HG03135 (cell line): ENCODE measurements at regions not wholly inside any gene's neighbourhood (a gene's known extent, or its start where the extent isn't known, plus 50 kb on each side); places are given as distances from the start of the nearest gene placed in this dataset.
"Not testable (repeated sequence)": the region's sequence is repeated elsewhere in the genome, so short reads cannot be mapped to it uniquely, and the experiment has no call there.

ENCODE experiments used
- ATAC-seq: cut with Tn5 transposase; IDR thresholded peaks from one replicate; pipeline ENCODE4 v1.9.1; 2021; ENCODE audit warnings: mild to moderate bottlenecking, moderate library complexity; ENCODE audit not compliant: unreplicated experiment

DNA sequence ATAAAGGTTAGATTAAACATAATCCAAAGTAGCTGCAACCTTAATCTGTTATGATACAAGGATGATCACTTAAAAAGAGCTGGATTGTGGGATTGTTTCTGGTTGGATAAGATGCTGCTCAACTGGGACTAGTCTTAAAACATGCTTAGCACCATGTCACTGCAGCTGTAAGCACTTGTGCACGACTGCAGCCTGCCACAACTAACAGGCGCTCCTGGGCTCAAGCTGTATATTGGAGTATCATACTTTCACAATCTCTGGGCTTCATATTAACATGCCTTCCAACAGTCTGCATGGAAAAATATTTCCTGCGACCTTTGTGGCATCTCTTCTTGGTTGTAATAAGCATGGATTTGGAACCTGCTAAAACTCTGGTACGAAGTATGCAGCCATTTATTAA lies 493.0 kb upstream of the PITX2 start:
- no peak for ATAC-seq

DNA sequence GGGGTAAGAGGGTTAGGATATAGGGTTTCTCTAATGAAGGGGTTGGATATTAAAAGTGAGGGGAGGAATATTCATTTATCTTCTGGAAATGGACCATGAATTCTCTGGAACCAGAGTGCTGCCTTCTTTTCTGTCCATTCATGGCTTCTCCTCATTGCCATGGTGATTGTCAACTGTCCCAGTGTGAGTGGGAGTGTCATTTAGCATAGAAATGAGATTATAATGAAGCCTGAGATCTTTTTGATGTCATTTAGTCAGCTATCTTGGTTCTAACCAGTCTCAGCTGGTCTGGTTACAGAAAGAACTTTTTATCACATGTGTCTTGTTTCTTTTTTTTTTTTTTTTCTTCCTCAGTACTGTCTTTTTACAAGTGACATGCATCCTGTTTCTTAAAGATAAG lies 497.3 kb upstream of the PITX2 start:
- no peak for ATAC-seq

DNA sequence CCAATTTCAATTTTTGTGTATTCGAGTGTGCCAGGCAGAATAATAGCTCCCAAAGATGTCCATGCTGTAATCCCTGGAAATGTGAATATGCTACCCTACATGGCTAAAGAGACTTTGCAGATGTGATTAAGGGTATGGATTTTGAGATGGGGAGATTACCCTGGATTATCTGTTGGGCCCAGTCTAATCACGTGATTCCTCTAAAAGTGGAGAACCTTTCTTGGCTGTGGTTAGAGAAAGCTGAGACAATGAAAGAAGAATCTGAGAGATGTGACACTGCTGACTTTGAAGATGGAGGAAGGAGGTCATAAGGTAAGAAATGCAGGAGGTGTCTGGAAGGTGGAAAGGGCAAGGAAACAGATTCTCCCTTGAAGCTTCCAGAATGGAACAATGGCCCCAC lies 503.5 kb upstream of the PITX2 start:
- no peak for ATAC-seq

DNA sequence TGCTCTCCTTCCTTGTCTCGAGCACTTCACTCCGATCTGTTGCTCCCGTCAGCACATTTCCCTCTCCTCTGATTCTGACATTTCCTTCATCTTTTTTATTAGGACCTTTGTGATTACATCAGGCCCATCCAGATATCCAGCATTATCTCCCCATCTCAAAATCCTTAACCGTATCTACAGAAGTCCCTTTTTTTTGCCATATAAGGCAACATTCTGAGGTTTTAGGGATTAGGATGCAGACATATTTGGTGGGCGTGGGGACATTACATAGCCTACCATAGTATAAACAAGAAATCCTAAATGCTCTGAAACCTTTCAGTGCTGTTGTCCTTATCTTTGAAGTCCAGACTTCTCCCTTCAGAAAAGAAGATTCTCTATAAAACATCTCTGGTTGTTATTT lies 505.0 kb upstream of the PITX2 start:
- ATAC-seq, result no peak

DNA sequence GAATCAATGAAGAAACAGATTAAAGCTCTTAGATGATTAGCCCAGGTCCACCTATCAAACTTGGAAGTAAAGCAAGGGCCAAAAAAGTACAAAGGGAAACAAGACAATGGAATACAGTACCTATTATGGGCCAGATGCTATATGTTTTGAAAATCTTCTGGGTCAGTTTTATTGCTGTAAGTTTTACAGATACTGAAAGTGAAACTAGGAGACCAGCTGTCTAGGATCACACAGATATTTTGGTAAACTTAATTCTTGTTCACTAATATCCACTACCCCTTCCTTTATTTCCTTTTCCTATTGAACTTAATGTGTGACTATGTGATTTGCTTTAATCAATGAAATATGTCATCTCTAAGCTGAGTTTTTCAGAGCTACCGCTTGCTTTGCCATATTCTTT lies 505.4 kb upstream of the PITX2 start:
- no peak for ATAC-seq

DNA sequence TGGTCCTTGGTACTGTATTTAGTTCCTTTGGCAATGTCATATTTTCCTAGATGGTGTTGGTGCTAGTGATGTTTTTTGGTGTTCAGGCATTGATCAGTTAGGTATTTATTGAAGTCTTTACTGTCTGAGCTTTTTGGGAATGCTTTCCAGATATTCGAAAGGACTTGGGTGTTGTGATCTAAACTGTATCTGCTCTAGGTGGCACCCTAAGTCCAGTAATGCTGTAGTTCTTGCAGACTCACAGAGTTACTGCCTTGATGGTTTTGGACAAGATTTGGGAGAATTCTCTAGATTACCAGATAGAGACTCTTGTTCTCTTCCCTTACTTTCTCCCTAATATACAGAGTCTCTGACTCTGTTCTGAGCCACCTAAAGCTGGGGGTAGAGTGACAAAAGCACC lies 513.6 kb upstream of the PITX2 start:
- ATAC-seq, result no peak

DNA sequence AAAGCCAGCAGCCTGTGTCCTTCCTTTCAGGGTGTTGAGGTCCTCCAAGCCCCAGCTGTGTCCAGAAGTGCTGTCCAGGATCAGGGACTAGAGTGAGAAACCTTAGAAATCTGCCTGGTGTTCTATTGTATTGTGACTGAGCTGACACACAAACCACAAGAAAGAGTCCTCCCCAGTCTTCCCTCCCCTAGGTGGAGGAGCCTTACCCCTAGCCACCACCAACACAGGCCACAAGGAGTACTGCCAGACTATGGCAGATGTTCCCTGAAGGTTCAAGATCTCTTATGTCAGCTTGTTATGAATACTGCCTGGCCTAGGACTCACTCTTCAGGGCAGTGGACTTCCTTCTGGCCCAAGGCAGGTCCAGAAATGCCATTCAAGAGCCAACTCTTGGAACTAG lies 514.1 kb upstream of the PITX2 start:
- ATAC-seq, result no peak

DNA sequence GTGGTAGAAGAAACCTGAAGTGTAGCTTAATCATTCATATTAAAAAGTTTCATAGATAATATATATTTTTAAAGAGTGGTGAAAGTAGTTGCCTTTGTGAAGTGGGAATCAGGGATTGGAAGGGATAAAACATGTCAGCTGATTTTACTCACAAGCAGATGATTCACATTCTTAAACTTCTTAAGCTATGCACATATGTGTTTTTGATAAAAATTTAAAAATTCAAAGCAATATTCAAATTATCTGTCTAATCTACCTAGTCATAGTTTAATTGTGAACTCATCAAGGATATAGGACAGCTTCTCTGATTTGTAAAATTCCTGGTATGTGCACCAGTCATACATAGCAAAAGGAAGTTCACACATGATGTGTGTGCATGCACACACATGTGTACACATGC lies 520.6 kb upstream of the PITX2 start:
- no peak for ATAC-seq

DNA sequence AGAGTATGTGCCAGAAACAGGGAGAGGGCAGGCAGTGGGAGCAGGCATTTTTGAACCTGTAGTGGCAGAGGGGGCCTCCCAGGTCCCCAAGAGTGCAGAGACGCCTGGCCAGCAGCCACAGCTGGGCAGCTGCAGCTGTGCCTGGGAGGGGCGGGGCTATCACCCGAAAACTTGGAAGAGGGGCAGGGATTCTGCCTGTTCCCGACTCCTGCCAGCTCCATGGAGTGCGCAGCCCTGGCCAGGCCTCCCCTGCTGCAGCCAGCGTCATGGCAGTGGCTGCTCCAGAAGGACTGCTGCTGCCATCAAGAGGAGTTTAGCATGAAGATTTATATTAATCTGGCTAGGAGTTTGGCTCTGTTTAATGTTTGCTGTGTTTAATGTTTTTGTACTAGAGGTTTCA lies 532.1 kb upstream of the PITX2 start:
- ATAC-seq, result no peak

DNA sequence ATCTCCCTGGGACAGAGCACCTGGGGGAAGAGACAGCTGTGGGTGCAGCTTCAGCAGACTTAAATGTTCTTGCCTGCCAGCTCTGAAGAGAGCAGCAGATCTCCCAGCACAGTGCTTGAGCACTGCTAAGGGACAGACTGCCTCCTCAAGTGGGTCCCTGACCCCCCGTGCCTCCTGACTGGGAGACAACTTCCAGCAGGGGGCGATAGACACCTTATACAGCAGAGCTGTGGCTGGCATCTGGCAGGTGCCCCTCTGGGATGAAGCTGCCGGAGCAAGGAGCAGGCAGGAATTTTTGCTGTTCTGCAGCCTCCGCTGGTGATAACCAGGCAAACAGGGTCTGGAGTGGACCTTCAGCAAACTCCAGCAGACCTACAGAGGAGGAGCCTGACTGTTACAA lies 541.7 kb upstream of the PITX2 start:
- not testable (repeated sequence) for ATAC-seq

DNA sequence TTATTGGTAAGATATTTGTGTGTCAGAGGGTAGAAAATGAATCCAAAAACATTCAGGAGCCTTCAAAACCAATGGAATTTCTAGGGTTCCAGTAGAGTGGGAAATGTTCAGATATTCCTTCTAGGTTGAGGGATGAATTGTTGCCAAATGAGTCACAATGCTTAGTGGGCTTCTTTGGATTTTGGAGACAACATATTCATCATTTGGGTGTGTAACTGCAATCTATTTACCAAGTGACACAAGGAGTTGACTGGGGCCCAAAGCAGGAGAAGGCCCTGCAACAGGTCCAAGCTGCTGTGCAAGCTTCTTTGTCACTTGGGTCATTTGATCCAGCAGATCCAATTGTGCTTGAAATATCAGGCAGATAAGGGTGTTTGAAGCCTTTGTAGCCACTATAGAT lies 551.5 kb upstream of the PITX2 start:
- no peak for ATAC-seq

DNA sequence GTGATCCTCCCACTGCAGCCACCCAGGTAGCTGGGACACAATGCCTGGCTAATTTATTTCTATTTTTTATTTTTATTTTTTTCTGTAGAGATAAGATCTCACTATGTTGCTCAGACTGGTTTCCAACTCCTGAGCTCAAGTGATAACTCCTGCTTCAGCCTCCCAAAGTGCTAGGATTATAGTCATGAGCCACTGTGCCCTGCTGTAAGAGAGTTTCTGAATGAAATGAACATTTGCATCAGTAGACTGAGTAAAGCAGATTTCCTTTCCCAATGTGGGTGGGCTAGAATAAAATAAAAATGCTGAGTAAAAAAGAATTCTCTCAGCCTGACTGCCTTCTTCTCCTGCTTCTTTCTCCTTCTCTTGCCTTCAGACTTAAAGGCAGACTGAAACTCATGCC lies 555.4 kb upstream of the PITX2 start:
- ATAC-seq, result no peak

DNA sequence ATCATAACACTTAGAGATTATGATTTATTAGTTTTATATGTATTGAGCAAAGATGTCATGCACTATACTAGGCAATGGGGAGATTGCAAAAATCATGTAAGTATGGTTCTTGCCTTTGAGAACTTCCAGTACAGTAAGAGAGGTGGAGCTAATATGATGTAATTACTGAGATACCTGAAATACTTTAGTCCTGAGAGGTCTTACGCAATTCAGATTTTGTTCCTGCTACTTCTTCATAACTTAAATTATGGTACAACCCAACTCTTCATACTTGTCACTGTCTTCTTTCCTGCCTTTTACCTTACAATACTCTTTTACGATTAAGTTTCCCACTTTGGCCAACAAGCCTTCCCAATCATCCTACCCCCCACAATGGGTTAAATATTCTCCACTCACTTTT lies 564.2 kb upstream of the PITX2 start:
- ATAC-seq, result no peak

DNA sequence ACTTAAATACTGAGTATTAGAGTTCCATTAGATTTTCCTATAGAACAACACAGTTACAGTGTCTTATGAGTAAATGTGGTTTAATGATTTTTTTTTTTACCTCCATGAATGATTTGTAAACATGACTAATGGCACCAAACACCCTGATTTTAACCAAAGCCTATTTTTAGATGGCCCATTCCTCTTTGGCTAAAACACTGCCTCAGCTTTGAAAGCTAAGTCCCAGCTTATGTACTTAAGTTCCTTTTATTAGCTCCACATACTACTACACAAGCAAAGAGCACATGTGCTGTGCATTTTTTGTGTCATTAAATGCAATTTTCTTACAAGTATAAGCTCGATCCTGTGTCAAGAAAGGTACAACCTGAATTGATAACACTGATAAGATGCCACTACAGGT lies 575.6 kb upstream of the PITX2 start:
- no peak for ATAC-seq

DNA sequence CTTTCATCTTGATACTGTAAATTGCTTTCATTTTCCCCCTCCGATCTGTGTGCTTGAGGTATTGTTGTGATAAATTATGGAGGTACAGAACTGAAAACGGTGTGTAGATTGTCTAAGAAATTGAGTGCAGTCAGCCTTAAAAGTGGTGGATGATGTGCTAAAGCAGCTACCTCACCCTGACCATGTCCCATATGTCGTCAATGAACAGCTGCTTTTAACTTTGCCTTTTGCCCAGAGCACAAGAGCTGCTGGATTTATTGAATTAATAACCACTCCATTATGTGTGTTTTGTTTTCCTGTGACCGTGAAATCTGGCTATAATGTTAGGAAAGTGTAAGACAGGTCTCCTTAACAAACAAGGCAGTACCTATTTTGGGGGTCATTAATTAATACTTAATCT lies 581.9 kb upstream of the PITX2 start:
- ATAC-seq, result no peak

DNA sequence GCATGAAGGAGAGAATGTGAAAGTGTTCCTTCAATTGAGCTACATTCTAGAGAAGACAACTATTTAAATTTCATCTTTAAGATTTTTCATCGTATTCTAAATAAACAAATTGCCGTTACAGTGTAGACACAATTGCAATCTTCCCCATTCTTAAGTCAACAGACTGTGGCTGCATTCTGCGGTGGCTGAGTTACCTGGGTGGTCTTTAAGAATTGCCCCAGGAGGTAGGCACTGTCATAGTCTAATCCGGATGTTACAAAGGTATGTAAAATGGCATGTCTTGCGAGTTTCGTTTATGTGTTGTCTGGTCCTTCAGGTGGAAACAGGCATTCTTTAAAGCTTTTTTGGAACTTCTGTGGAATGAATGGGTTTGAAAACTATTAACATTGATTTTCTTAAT lies 586.1 kb upstream of the PITX2 start:
- ATAC-seq, result no peak

DNA sequence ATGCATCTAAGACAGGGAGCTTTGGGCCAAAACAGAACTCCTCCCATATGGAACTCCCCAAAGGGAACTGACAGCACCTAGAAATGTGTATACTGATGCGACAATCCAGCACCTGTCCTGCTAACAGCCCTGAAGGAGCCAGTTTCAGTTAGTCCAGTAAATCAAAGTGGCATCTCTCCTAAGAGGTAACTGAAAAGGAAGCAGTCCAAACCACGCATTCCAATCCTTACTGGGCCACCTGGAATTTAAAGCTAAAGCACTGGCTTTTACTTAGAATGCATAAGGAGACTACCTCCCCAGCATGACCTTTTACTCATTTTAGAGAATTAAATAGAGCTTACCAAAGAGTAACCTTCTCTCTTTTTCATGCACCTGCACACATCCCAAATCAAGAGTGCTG lies 586.8 kb upstream of the PITX2 start:
- no peak for ATAC-seq

DNA sequence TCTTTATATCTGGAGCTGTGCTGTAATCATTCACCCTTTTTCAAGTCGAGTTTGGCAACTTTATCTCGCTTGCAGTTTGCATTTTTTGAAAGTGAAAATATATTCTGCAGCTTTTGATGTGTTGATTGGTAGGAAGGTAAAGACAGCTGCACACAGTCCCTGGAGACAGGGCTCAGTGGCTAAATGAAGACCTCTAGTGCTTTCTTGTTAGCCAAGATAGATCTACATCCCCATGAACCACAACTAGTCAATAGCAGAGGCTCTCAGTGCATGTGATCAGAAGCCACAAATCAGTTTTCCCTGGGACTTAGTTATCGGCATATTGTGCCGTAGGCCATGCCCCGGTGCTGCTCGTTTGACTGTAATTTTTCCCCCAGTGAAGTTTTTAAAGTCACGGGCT lies 587.7 kb upstream of the PITX2 start:
- ATAC-seq, result no peak

DNA sequence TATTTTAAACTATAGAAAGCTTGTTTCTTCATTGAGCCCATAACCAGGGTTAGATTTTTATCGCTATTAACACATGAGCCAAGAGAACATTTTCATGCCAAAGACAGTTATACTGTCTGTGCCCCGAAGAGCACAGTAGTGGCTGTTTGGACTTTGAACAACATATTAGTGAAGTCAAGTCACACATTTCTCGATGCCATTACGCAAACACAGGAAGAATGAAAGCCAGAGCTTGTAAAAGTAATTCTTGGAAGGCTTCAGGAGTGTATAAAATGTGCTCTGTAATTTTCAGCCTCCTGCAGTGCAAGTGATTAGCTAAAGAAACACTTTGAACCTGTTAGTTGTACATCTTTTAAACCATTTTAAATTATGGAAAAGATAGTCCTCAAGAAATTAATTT lies 590.7 kb upstream of the PITX2 start:
- ATAC-seq, result no peak

DNA sequence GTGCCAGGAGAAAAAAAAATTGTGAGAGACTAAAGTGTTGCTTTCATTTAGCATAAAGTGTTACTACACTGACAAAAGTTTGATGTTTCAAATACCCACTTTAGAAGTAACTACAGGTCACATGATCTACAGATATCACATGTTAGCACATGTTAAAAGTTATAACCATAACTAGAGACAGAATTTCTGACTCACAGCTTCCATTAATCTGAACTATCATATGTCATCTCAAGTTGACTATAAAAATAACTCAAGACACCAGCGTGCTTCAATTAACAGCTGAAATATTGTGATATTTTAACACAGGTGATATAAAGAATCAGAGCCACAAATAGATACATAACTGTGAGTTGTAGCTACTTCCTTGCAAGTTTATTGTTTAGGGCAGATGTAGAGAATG lies 591.5 kb upstream of the PITX2 start:
- ATAC-seq, result no peak

DNA sequence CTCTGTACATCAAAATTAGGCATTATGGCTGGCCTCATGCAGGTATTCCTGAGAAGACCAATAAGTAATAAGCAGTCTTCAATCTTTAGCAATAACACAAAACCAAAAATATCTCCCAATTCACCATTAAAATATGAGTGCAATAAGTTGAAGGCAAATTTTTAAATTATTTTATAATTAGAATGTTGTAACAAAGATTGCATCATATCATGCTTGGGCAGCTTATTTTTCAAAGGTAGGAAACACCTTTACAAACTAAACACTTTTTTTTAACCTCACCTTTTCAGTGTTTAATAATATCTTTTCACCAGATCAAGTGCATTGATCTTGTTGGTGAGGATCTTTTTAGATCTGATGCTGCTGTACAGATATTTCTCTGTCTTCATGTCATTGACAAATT lies 592.9 kb upstream of the PITX2 start:
- ATAC-seq, result no peak

DNA sequence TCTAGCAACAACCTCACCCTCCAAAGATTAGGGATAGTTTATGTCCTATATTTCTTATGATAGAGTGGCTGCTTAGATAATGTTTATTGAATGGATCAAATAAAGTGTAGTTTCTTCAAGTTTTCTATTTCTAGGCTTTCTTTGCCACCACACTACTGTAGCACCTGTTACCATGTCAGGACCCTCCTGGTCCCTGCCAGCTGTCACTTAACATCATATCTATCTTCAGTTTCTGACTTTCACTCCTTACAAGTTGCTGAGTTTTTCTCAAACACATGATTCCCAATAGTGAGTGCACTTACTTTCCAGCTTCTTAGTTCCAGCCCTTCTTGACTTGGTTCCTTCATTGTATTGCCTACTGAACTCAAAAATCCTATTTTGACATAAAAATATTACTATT lies 593.9 kb upstream of the PITX2 start:
- ATAC-seq, result no peak

DNA sequence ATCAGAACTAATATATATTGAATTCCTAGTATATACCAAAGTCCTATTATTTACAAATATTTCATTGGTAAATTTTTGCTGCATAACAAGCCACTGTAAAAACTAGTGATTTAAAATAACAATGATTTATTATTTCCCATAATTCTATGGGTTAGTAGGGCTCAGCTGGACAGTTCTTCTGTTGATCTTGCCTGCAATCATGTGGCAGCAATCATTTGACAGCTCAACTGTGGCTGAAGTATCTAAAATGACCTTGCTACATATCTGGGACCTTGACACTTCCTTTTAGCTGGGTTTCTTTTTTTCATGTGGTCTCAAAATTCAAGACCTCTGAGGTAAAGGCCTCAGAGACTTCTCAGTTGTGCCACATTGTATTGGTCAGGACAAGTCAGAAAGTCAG lies 598.5 kb upstream of the PITX2 start:
- no peak for ATAC-seq

DNA sequence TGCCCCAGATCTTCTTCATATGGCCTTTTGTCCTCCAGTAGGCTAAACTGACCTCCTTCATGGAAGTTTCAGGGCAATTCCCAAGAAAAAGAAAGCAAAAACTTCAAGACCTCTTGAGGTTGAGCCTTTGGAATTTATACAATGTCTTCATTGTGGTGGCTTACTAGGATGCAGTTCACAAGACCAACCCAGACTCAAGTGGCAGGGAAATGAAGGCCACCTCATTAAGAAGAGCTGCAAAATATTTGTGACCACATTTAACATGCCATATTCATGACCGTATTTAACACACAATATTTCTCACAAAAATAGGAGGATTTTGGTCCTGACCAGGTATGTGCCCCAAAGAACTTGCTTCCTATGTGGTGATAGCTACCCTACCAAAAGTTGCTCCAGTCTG lies 605.5 kb upstream of the PITX2 start:
- no peak for ATAC-seq
